ENCODE measurements at regions not wholly inside any gene's neighbourhood (a gene's known extent, or its start where the extent isn't known, plus 50 kb on each side); places are given as distances from the start of the nearest gene placed in this dataset.

DNA sequence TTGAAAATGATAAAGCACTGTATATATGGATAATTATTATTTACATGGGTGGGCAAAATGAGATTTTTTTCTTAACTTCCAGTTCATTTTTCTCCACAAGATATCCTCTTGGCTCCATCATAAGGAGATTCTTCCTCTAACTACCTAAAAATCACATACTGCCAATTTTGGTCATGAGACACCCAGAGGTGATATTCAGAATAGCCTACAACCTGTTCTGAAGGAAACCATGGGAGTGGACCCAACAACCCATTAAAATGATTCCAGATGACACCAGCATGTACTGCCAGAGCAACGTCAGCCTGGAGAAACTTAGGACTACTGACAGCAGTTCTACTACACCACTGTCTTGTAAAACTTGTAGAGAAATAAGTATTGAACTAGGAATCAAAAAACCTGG, 136.3 kb upstream of the TMPO start:
- DNase-seq: no peak
- ATAC-seq (ENCODE audit: insufficient read depth, low FRiP score): no peak
- Histone ChIP-seq H3K4me3 (no peak overlapping the region), H3K36me3 (ENCODE audit: control insufficient read depth in 4 of 4, insufficient read depth in 4 of 4, low read length in 4 of 4) (no peaks in the 10 kb centered on the region), H3K27me3 (ENCODE audit: control insufficient read depth in 3 of 3, insufficient read depth in 3 of 3, low read length in 2 of 3) (no peaks in the 10 kb centered on the region), H3K9ac (ENCODE audit: insufficient read depth in 1 of 2, low read length in 2 of 2) (no peak overlapping the region), H3K27ac (ENCODE audit: low read depth in 1 of 2, low read length in 1 of 2) (no peak overlapping the region), H3K9me3 (ENCODE audit: control insufficient read depth in 4 of 4, insufficient read depth in 3 of 4, low read length in 3 of 4) (peaks cover 0 to 2% (median 0%) of the 10 kb centered on the region in 4 donors), H3K4me1 (ENCODE audit: control insufficient read depth in 5 of 5, insufficient read depth in 5 of 5, low read length in 5 of 5) (peaks cover 0 to 15% (median 0%) of the 10 kb centered on the region in 5 donors)
- TF ChIP-seq, protein P1, sequence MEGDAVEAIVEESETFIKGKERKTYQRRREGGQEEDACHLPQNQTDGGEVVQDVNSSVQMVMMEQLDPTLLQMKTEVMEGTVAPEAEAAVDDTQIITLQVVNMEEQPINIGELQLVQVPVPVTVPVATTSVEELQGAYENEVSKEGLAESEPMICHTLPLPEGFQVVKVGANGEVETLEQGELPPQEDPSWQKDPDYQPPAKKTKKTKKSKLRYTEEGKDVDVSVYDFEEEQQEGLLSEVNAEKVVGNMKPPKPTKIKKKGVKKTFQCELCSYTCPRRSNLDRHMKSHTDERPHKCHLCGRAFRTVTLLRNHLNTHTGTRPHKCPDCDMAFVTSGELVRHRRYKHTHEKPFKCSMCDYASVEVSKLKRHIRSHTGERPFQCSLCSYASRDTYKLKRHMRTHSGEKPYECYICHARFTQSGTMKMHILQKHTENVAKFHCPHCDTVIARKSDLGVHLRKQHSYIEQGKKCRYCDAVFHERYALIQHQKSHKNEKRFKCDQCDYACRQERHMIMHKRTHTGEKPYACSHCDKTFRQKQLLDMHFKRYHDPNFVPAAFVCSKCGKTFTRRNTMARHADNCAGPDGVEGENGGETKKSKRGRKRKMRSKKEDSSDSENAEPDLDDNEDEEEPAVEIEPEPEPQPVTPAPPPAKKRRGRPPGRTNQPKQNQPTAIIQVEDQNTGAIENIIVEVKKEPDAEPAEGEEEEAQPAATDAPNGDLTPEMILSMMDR (IDR thresholded peaks at IDR 0.05; ENCODE audit: control extremely low read depth, extremely low read depth): no peak
- WGBS, 2 donors: 70 to 83% methylated on average over 1 of the region's 1 CpG

DNA sequence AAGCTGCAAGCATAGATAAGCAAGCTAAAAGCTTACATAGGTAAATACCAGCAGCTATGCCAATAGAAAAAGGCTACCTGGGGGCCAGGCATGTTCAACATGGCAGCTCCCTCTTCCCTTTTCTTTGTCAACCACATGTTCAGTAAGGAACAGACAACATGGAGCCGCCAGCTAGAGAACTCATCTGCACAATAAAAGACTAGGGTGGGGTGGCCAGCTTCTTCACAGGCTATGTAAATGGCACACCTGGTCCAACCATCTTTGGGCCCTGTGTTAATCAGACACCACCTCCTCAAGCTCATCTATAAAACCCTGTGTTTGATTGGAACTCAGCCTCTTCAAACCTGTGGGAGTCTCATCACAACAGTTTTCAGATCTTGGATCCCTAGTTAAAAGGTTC, 129.7 kb upstream of the TMPO start:
- 88 to 98% methylated on average over 1 of the region's 1 CpG for whole genome bisulfite sequencing, 2 donors
- Histone ChIP-seq H3K4me3 (no peak overlapping the region), H3K9ac (ENCODE audit: insufficient read depth in 1 of 2, low read length in 2 of 2) (no peak overlapping the region), H3K27me3 (ENCODE audit: control insufficient read depth in 3 of 3, insufficient read depth in 3 of 3, low read length in 2 of 3) (no peaks in the 10 kb centered on the region), H3K27ac (ENCODE audit: low read depth in 1 of 2, low read length in 1 of 2) (no peak overlapping the region), H3K4me1 (ENCODE audit: control insufficient read depth in 5 of 5, insufficient read depth in 5 of 5, low read length in 5 of 5) (no peaks in the 10 kb centered on the region), H3K36me3 (ENCODE audit: control insufficient read depth in 4 of 4, insufficient read depth in 4 of 4, low read length in 4 of 4) (no peaks in the 10 kb centered on the region), H3K9me3 (ENCODE audit: control insufficient read depth in 4 of 4, insufficient read depth in 3 of 4, low read length in 3 of 4) (no peaks in the 10 kb centered on the region)
- TF ChIP-seq, protein P1 (IDR thresholded peaks at IDR 0.05; ENCODE audit: control extremely low read depth, extremely low read depth): no peak
- no peak for ATAC-seq (ENCODE audit: insufficient read depth, low FRiP score)
- no peak for DNase-seq

DNA sequence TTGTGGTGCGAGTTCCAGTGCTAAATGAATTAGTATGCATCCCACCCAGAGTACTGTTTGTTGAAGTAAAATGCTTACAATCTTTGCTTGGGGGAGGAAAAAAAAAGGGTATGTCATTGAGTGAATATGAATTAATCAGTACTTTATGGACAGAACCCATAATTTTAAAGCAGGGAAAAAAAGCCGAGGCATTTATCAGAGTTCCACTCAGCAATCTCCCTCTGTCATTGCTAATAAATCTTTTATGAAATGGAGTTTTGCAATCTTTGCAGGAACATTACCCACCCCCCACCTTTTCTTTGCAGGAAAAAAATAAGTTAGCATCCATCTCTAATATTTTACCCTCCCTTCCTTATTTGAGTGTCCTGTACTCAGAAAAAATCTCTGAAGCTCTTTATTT, 127.9 kb upstream of the TMPO start:
- TF ChIP-seq, protein P1 (IDR thresholded peaks at IDR 0.05; ENCODE audit: control extremely low read depth, extremely low read depth): no peak
- WGBS, 2 donors: 73 to 77% methylated on average over 2 of the region's 2 CpGs
- no peaks in the 10 kb centered on the region for H3K4me1 ChIP-seq (ENCODE audit: control insufficient read depth in 5 of 5, insufficient read depth in 5 of 5, low read length in 5 of 5)

DNA sequence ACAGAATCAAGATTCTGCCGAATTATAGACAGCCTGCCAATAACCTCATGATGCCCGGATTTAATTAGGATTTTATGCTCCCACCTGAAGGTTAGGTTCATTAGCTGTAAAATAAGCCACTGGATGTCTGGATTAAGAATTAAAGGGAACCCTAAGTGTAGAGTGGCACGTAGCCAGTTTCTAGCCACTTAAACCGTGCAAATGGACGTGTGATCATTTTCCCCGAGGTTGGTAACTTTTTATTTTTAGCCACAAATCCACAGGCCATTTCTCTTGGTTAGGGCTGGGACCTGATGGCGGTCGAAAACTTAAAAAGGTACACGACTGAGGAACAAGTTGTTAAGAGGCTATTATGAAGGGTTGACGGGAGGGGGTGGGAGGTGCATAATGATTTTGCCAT, 127.3 kb upstream of the TMPO start:
- TF ChIP-seq, protein P1 (IDR thresholded peaks at IDR 0.05; ENCODE audit: control extremely low read depth, extremely low read depth): no peak
- Histone ChIP-seq H3K9me3 (ENCODE audit: control insufficient read depth in 4 of 4, insufficient read depth in 3 of 4, low read length in 3 of 4) (no peaks in the 10 kb centered on the region), H3K27me3 (ENCODE audit: control insufficient read depth in 3 of 3, insufficient read depth in 3 of 3, low read length in 2 of 3) (no peaks in the 10 kb centered on the region), H3K4me3 (no peak overlapping the region), H3K27ac (ENCODE audit: low read depth in 1 of 2, low read length in 1 of 2) (no peak overlapping the region), H3K4me1 (ENCODE audit: control insufficient read depth in 5 of 5, insufficient read depth in 5 of 5, low read length in 5 of 5) (no peaks in the 10 kb centered on the region), H3K36me3 (ENCODE audit: control insufficient read depth in 4 of 4, insufficient read depth in 4 of 4, low read length in 4 of 4) (no peaks in the 10 kb centered on the region), H3K9ac (ENCODE audit: insufficient read depth in 1 of 2, low read length in 2 of 2) (no peak overlapping the region)
- peak in 1 of 3 donors; percentile 41 for DNase-seq
- whole genome bisulfite sequencing, 2 donors: 62 to 69% methylated on average over 10 of the region's 10 CpGs
- no peak for ATAC-seq (ENCODE audit: insufficient read depth, low FRiP score)

More for the DNA sequence above, 127.9 kb upstream of the TMPO start:
- H3K9ac ChIP-seq (ENCODE audit: insufficient read depth in 1 of 2, low read length in 2 of 2): no peak overlapping the region
- no peaks in the 10 kb centered on the region for H3K9me3 ChIP-seq (ENCODE audit: control insufficient read depth in 4 of 4, insufficient read depth in 3 of 4, low read length in 3 of 4)
- H3K27ac ChIP-seq (ENCODE audit: low read depth in 1 of 2, low read length in 1 of 2): no peak overlapping the region
- no peak overlapping the region for H3K4me3 ChIP-seq
- no peaks in the 10 kb centered on the region for H3K36me3 ChIP-seq (ENCODE audit: control insufficient read depth in 4 of 4, insufficient read depth in 4 of 4, low read length in 4 of 4)
- no peak for ATAC-seq (ENCODE audit: insufficient read depth, low FRiP score)
- no peaks in the 10 kb centered on the region for H3K27me3 ChIP-seq (ENCODE audit: control insufficient read depth in 3 of 3, insufficient read depth in 3 of 3, low read length in 2 of 3)
- DNase-seq: no peak
